ENCODE measurements at regions not wholly inside any gene's neighbourhood (a gene's known extent, or its start where the extent isn't known, plus 50 kb on each side); places are given as distances from the start of the nearest gene placed in this dataset.

- TF ChIP-seq EZH2 (IDR thresholded peaks at IDR 0.05; ENCODE audit: low read length, unreplicated experiment) (no peak), CTCF (conservative IDR thresholded peaks at IDR 0.05; ENCODE audit: low read depth, low read length) (no peak)
Observed at GRCh38 chr7:18081617-18082016, 54.0 kb upstream of the PRPS1L1 start.
